ENCODE measurements at regions not wholly inside any gene's neighbourhood (a gene's known extent, or its start where the extent isn't known, plus 50 kb on each side); places are given as distances from the start of the nearest gene placed in this dataset.

- peaks cover 0 to 5% of the 10 kb centered on the region in 2 experiments; a peak in 4 of 5 replicates for H3K9me3 Mint-ChIP-seq
- WGBS (ENCODE audit: extremely low coverage, insufficient read length, low lambda C conversion rate): no CpG with 5 or more reads among the region's 4 CpGs
- Histone ChIP-seq H2BK5ac (ENCODE audit: insufficient read length, low read length) (no peak overlapping the region), H4K20me1 (ENCODE audit: control insufficient read depth, insufficient read depth, insufficient read length) (no peaks in the 10 kb centered on the region), H4K8ac (replicated peaks; ENCODE audit: insufficient read length, low read depth, low read length) (no peak overlapping the region), H2AK5ac (ENCODE audit: insufficient read length, low read length) (no peak overlapping the region), H3K4me2 (ENCODE audit: insufficient read depth, insufficient read length, low read length) (no peak overlapping the region), H3K4me1 (ENCODE audit: insufficient read depth, low read length) (no peaks in the 10 kb centered on the region), H3K9me3 (ENCODE audit: control insufficient read depth, low read depth, low read length) (no peaks in the 10 kb centered on the region), H3K56ac (ENCODE audit: insufficient read length, low read depth, low read length) (no peak overlapping the region), H3K79me2 (ENCODE audit: insufficient read depth, low read length) (no peaks in the 10 kb centered on the region), H3K79me1 (ENCODE audit: insufficient read depth, low read depth, low read length, poor library complexity, severe bottlenecking) (no peaks in the 10 kb centered on the region), H3K14ac (ENCODE audit: insufficient read depth, low read length) (no peak overlapping the region), H3K23ac (ENCODE audit: insufficient read length, low read depth, low read length) (no peak overlapping the region), H3K27me3 (ENCODE audit: insufficient read depth, low read length) (no peaks in the 10 kb centered on the region), H2BK120ac (ENCODE audit: low read depth, low read length, poor library complexity, severe bottlenecking) (no peak overlapping the region), H3K23me2 (ENCODE audit: insufficient read length, low read depth, low read length, poor library complexity, severe bottlenecking) (no peaks in the 10 kb centered on the region), H4K91ac (ENCODE audit: insufficient read length, low read depth, low read length) (no peak overlapping the region), H3K4ac (ENCODE audit: low read depth, low read length) (no peak overlapping the region), H2BK15ac (ENCODE audit: low read depth, low read length) (no peak overlapping the region), H3K27ac (ENCODE audit: insufficient read length, low read depth, low read length) (no peak overlapping the region), H3K18ac (ENCODE audit: insufficient read length, low read depth, low read length) (no peak overlapping the region), H3T11ph (ENCODE audit: low read length) (no peak overlapping the region), H4K5ac (ENCODE audit: insufficient read length, low read depth, low read length) (no peak overlapping the region), H2BK12ac (ENCODE audit: insufficient read length, low read depth, low read length) (no peak overlapping the region), H2AFZ (ENCODE audit: low read length) (no peak overlapping the region), H2BK20ac (ENCODE audit: low read depth, low read length, poor library complexity, severe bottlenecking) (no peak overlapping the region), H3K9ac (ENCODE audit: extremely low read depth, insufficient read length, low read length) (no peak overlapping the region)
- peaks cover 2 to 7% of the 10 kb centered on the region in 2 experiments; a peak in 3 of 4 replicates for H3K4me1 Mint-ChIP-seq
- no peak for DNase-seq
- TF ChIP-seq, protein P1, sequence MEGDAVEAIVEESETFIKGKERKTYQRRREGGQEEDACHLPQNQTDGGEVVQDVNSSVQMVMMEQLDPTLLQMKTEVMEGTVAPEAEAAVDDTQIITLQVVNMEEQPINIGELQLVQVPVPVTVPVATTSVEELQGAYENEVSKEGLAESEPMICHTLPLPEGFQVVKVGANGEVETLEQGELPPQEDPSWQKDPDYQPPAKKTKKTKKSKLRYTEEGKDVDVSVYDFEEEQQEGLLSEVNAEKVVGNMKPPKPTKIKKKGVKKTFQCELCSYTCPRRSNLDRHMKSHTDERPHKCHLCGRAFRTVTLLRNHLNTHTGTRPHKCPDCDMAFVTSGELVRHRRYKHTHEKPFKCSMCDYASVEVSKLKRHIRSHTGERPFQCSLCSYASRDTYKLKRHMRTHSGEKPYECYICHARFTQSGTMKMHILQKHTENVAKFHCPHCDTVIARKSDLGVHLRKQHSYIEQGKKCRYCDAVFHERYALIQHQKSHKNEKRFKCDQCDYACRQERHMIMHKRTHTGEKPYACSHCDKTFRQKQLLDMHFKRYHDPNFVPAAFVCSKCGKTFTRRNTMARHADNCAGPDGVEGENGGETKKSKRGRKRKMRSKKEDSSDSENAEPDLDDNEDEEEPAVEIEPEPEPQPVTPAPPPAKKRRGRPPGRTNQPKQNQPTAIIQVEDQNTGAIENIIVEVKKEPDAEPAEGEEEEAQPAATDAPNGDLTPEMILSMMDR (conservative IDR thresholded peaks at IDR 0.05): no peak
- H3K27me3 Mint-ChIP-seq (ENCODE audit: low read depth): no peaks in the 10 kb centered on the region
- no peak overlapping the region for H3K4me3 Mint-ChIP-seq
- no peak overlapping the region for H3K27ac Mint-ChIP-seq
- peaks cover 0 to 5% (median 5%) of the 10 kb centered on the region in 3 experiments; a peak in 3 of 7 replicates for H3K36me3 Mint-ChIP-seq (ENCODE audit: insufficient read depth in 1 of 3, low read depth in 3 of 3)
These were observed 244.0 kb upstream of the AVPR1A start for GRCh38 chr12:63394983-63395382.
